GM21367 (cell line): ENCODE measurements at regions not wholly inside any gene's neighbourhood (a gene's known extent, or its start where the extent isn't known, plus 50 kb on each side); places are given as distances from the start of the nearest gene placed in this dataset.
"Not testable (repeated sequence)": the region's sequence is repeated elsewhere in the genome, so short reads cannot be mapped to it uniquely, and the experiment has no call there.

ENCODE experiments used
- ATAC-seq: cut with Tn5 transposase; IDR thresholded peaks from one replicate; pipeline ENCODE4 v1.9.1; 2021; ENCODE audit not compliant: unreplicated experiment

- ATAC-seq: no peak
These were observed 85.5 kb downstream of the APIP start for GRCh38 chr11:34830648-34831047.

GRCh38 chr11:34830035-34830434, 86.1 kb downstream of the APIP start:
- ATAC-seq: no peak

GRCh38 chr11:34827228-34827627, 89.0 kb downstream of the APIP start:
- no peak for ATAC-seq

- ATAC-seq: no peak
These were observed 89.8 kb downstream of the APIP start for GRCh38 chr11:34826384-34826726.

GRCh38 chr11:34825670-34826383, 90.4 kb downstream of the APIP start:
- ATAC-seq: no peak

- no peak for ATAC-seq
These were observed 90.9 kb downstream of the APIP start for GRCh38 chr11:34825315-34825669.

- no peak for ATAC-seq
These were observed 91.8 kb downstream of the APIP start for GRCh38 chr11:34824425-34824824.

- no peak for ATAC-seq
These were observed 92.5 kb downstream of the APIP start for GRCh38 chr11:34823639-34824038.

GRCh38 chr11:34823197-34823596, 93.0 kb downstream of the APIP start:
- ATAC-seq: no peak

GRCh38 chr11:34819740-34820482, 96.3 kb downstream of the APIP start:
- ATAC-seq: no peak

GRCh38 chr11:34817812-34818211, 98.4 kb downstream of the APIP start:
- not testable (repeated sequence) for ATAC-seq

GRCh38 chr11:34816698-34817213, 99.4 kb downstream of the APIP start:
- no peak for ATAC-seq

- ATAC-seq: no peak
These were observed 103.1 kb downstream of the APIP start for GRCh38 chr11:34812905-34813576.

- no peak for ATAC-seq
These were observed 104.3 kb downstream of the APIP start for GRCh38 chr11:34811858-34812257.

GRCh38 chr11:34810107-34810562, 106.0 kb downstream of the APIP start:
- no peak for ATAC-seq

- ATAC-seq: no peak
These were observed 106.7 kb downstream of the APIP start for GRCh38 chr11:34809191-34810106.

GRCh38 chr11:34806875-34807274, 109.3 kb downstream of the APIP start:
- no peak for ATAC-seq

- no peak for ATAC-seq
These were observed 110.2 kb downstream of the APIP start for GRCh38 chr11:34805937-34806336.

- ATAC-seq: no peak
These were observed 116.3 kb downstream of the APIP start for GRCh38 chr11:34799848-34800247.

- ATAC-seq: no peak
These were observed 117.2 kb downstream of the APIP start for GRCh38 chr11:34798985-34799384.

GRCh38 chr11:34797497-34797896, 118.7 kb downstream of the APIP start:
- ATAC-seq: not testable (repeated sequence)
